Cardiac septum (tissue), 1 donor: ENCODE measurements at regions not wholly inside any gene's neighbourhood (a gene's known extent, or its start where the extent isn't known, plus 50 kb on each side); places are given as distances from the start of the nearest gene placed in this dataset.
A peak's percentile ranks its signal among the peaks of the same experiment; 100 is the strongest.

Experiments used
- DNase-seq: peaks from one replicate; pipeline ENCODE4 v3.0.0-alpha.2; 2020; ENCODE audit warnings: low spot score
- intact Hi-C: fragments of 100-400 bp; cut with DNase I; formaldehyde crosslinking; loops from one replicate; pipeline ENCODE4 v1.14.0; 2022
- donor health status: DM: no; HTN: no; CAD: no.

DNA sequence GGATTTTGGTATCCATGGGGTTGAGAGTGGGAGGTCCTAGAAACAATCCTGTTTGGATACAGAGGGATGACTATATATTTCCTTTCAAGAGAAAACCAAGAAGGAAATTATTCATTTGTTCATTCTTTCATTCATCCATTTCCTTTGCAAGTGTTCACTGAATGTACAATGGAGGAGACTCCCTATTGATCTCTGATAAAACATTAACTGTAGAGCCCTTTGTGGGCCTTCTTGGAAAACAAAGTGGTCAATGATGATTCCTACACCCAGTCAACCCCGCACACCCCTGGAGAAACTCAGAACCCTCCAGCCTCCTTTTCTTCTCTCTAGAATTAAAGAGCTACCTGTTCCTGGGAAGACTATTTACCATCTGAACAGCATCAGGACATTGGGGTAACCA lies 247.3 kb downstream of the AUH start:
- intact Hi-C loops: no loop called here

GRCh38 chr9:91116211-91116610 lies 245.5 kb downstream of the AUH start:
- intact Hi-C loops: no loop called here
- DNase-seq: no peak

More for the DNA sequence above, 247.3 kb downstream of the AUH start:
- DNase-seq: no peak

GRCh38 chr9:91116711-91117110 lies 245.0 kb downstream of the AUH start:
- intact Hi-C loops: no loop called here
- no peak for DNase-seq

DNA sequence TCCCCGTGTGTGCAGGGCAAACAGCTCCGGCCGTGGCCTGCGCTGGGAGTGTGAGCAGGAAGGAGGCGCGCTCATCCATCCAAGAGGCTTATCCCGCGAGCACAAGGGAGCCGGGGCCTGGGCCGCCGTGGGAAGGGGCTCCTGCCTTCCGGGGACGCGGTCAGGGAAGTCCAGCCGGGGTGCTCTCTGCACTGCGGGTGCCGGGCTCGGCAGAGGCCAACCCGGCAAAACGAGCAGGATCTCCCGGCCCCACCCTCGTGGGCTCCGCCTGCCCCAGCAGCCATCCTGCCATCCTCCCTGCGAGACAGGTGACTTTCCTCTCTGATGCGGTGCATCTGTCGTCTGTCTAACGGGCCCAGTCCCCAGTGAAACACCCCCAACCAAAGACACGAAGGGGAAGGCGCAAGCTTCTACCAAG lies 244.2 kb downstream of the AUH start:
- intact Hi-C loops: no loop called here
- no peak for DNase-seq

DNA sequence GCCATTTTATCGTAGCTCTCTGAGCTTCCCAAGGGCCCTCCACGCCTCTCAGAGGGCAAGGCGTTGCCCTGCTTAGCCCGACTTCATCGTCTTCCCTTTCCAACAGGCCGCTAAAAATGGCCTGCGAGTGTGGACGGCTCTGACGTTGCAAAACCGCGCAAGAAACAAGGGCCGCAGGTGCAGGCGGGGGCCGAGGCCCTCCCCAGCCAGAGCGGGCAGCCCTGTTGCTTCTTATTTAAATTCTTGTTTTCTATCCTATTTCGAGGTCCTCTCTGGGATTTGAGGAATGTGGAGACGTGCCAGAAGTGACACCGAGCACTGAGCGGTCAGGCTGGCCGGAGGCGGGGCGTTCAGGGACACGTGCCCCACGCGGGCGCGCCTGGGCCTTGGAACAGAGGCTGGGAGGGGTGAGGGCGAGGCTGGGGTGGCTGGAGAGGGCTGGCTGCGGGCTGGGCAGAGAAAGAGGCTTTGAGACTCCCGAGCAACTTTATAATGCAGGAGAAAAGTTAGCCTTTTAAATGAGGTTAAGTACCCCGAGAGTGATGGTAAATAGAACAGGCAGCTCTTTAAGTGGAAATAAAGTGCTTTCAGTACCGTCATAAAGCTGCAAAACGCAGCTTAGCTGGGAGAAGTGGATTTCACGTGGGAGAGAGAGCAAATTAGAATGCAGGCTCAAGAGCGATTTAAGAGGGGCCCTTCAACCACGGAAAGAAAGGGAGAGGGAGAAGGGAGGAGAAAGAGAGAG lies 243.6 kb downstream of the AUH start:
- intact Hi-C loops: loop anchor here (2.0 kb wide), 2 partner anchors 75 to 303 kb away; no protein-coding TSS in a partner anchor
- peak; percentile 92 for DNase-seq

DNA sequence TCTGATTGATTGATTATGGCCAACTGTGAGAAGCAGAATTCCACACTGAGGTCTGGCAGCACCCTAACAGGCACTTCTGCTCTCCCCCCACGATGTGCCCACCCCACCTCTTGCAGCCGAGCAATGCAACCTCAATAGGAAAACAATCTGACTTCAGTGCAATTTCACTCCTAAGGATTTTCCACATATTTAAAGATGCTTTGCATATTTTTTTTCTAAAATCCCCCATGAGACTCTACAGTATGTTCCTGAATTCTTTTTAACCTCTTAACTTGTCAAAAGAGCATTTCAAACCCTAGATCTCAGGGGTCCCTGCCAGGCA lies 243.1 kb downstream of the AUH start:
- intact Hi-C loops: loop anchor here (2.0 kb wide), 2 partner anchors 74 to 302 kb away; no protein-coding TSS in a partner anchor
- no peak for DNase-seq

- DNase-seq: no peak
- intact Hi-C loops: loop anchor here (2.0 kb wide), 2 partner anchors 74 to 302 kb away; no protein-coding TSS in a partner anchor
Measured at GRCh38 chr9:91119142-91119541, 242.6 kb downstream of the AUH start.

GRCh38 chr9:91119679-91120078 lies 242.0 kb downstream of the AUH start:
- DNase-seq: no peak
- intact Hi-C loops: loop anchor here (2.0 kb wide), 2 partner anchors 73 to 301 kb away; no protein-coding TSS in a partner anchor

GRCh38 chr9:91120200-91120599 lies 241.5 kb downstream of the AUH start:
- DNase-seq: no peak
- intact Hi-C loops: no loop called here

GRCh38 chr9:91122755-91123154 lies 239.0 kb downstream of the AUH start:
- DNase-seq: no peak
- intact Hi-C loops: no loop called here

DNA sequence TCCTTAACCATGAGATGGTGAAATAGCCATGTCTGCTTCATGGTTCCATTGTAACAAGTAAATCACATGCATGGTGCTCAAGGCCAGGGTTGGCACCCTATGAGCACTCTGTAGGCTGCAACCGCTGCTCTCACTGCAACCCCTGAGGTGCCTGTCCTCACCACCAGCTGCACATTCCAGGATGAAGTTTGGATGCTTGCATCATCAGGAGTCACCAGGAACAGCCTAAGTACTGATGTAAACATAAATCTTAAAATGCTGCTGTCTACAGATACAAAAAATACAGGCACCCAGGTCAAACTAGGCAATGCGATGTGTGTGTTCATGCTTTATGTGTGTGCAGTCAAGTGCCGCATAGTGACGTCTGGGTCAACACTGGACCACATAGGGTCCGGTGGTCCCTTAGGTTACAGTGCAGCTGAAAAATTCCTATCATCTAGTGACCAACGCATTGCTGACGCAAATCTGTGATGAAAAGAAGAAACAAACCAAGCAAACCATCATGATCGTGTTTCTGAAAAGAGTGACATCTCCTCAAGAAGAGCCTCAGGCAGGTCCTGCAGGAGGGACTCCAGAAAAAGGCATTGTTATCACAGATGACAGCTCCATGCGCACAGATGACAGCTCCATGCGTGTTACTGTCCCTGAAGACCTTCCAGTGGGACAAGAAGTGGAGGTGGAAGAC lies 234.8 kb downstream of the AUH start:
- no peak for DNase-seq
- intact Hi-C loops: no loop called here

- no peak for DNase-seq
- intact Hi-C loops: no loop called here
Measured at GRCh38 chr9:91127653-91128052, 234.1 kb downstream of the AUH start.

DNA sequence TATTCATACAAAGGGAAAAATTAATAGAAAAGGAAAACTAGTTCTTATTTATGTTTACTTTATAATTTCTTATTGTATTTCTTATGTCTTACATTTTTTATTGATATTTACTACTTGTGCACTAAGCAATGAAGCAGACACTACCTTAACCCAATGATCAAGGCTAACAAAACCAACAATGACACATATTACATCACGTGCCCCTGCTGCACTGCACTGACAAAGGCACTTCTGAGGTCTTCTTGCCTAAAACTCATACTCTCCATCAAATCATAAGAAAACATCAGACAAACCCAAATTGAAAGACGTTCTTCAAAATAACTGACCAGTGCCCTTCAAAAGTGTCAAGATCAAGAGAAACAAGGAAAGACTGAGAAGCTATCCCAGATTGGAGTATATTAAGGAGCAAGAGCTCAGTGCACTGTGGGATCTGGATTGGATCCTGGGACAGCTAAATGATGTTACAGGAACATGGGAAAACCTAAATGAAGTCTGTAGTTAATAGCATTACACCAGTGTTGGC lies 230.9 kb downstream of the AUH start:
- no peak for DNase-seq
- intact Hi-C loops: no loop called here

GRCh38 chr9:91131433-91131839 lies 230.3 kb downstream of the AUH start:
- no peak for DNase-seq
- intact Hi-C loops: no loop called here

DNA sequence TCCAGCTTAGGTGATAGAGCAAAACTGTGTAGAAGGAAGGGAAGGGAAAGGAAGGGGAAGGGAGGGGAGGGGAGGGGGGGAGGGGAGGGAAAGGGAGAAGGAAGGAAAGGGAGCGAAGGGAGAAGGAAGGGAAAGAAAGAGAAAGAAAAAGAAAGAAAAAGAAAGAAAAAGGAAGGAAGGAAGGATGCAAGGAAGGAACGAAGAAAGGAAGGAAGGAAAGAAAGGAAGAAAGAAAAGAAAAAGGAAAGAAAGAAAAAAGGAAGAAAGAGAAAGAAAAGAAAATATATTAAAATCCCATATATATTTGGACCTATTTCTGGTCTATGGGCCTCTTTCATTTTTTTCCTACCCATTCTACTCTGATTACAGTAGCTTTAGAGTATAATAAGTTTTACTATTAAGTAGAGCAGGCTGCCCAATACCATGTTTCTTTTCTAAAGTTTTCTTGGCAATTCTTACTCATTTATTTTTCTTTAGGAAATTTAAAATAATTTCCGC lies 229.1 kb downstream of the AUH start:
- no peak for DNase-seq
- intact Hi-C loops: no loop called here

- intact Hi-C loops: no loop called here
- no peak for DNase-seq
Measured at GRCh38 chr9:91134608-91135007, 227.1 kb downstream of the AUH start.

DNA sequence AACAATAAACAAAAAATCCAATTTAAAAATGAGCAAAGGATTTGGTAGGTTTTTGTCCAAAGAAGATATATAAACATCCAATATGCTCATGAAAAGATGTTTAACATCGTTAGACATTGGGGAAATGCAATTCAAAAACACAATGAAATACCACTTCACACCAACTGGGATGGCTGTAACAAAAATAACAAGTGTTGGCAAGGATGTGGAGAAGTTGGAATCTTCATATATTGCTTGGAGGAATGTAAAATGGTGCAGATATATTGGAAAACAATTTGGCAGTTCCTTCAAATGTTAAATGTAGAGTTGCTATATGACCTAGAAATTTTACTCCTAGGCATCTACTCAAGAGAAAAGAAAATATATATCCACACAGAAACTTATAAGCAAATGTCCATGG lies 224.3 kb downstream of the AUH start:
- intact Hi-C loops: no loop called here
- DNase-seq: no peak

DNA sequence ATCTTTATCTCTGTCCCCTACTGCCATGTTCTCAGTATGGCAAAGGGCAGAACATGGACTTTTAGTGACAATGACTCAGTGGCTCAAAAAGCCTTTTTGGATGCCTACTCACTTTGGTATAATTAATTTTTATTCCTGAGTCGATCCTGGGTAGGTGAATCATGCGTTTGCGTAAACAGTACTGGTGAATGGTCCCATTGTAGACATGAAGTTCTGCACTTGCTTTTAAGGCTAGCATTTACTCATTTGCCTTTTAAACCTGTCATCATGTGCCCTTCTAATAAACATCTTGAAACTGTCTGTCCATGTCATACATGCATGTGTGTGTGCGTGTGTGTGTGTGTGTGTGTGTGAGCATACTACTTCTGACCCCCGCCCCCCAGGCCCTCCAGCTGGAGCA lies 223.0 kb downstream of the AUH start:
- no peak for DNase-seq
- intact Hi-C loops: no loop called here

- no peak for DNase-seq
- intact Hi-C loops: no loop called here
Measured at GRCh38 chr9:91141407-91141965, 220.2 kb downstream of the AUH start.

DNA sequence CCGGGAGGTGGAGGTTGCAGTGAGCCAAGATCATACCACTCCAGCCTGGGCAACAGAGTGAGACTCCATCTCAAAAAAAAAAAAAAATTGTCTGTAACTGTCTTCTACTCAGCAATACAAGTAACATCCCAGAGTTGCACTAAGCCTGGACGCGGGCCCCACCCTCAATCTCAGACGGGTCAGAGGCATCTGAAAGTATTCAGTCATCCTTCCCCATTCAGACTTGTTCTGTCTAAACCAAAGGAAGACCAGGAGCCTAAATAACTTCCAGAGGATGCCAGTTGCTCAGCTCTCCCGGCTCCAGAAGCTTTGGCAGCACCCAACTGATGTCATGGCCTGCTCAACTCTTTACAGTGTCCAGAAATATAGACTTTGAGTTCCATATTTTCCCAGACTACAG lies 218.6 kb downstream of the AUH start:
- DNase-seq: no peak
- intact Hi-C loops: no loop called here

GRCh38 chr9:91143642-91144041 lies 218.1 kb downstream of the AUH start:
- intact Hi-C loops: no loop called here
- no peak for DNase-seq
